GM10266 (cell line): ENCODE measurements at regions not wholly inside any gene's neighbourhood (a gene's known extent, or its start where the extent isn't known, plus 50 kb on each side); places are given as distances from the start of the nearest gene placed in this dataset.

Experiments used
- DNase-seq: peaks from one replicate; pipeline ENCODE4 v3.0.0; 2012; ENCODE audit errors: extremely low spot score
- CTCF ChIP-seq: IDR thresholded peaks from 2 replicates; pipeline ENCODE4 v1.5.1; 2012; ENCODE audit warnings: mild to moderate bottlenecking, low read depth; ENCODE audit not compliant: control insufficient read depth, insufficient read depth; ENCODE audit errors: missing control alignments

GRCh38 chr6:4318321-4318720, 182.9 kb upstream of the ECI2 start:
- TF ChIP-seq CTCF: no peak
- DNase-seq: no peak

GRCh38 chr6:4316867-4317400, 181.6 kb upstream of the ECI2 start:
- no peak for DNase-seq
- TF ChIP-seq CTCF: no peak

- no peak for TF ChIP-seq CTCF
- no peak for DNase-seq
These were observed 178.9 kb upstream of the ECI2 start for GRCh38 chr6:4314201-4314707.

- DNase-seq: no peak
These were observed 177.8 kb upstream of the ECI2 start for GRCh38 chr6:4313044-4313686.

GRCh38 chr6:4311976-4312860, 176.8 kb upstream of the ECI2 start:
- no peak for DNase-seq
- no peak for TF ChIP-seq CTCF

More at GRCh38 chr6:4313044-4313686, 177.8 kb upstream of the ECI2 start:
- no peak for TF ChIP-seq CTCF

- no peak for DNase-seq
- TF ChIP-seq CTCF: no peak
These were observed 174.2 kb upstream of the ECI2 start for GRCh38 chr6:4309540-4309939.

- DNase-seq: no peak
- no peak for TF ChIP-seq CTCF
These were observed 173.0 kb upstream of the ECI2 start for GRCh38 chr6:4308364-4308763.
